ENCODE measurements at regions not wholly inside any gene's neighbourhood (a gene's known extent, or its start where the extent isn't known, plus 50 kb on each side); places are given as distances from the start of the nearest gene placed in this dataset.
"Not testable (repeated sequence)": the region's sequence is repeated elsewhere in the genome, so short reads cannot be mapped to it uniquely, and the experiment has no call there.

GRCh38 chr3:72515941-72516340 lies 332.3 kb downstream of the SHQ1 start:
- POLR2A ChIA-PET: interaction anchor here (0.6 kb wide), 1 partner anchor 16 kb away, joined by 3 read pairs; no protein-coding TSS in a partner anchor
- no peak for TF ChIP-seq CTCF (IDR thresholded peaks at IDR 0.05; ENCODE audit: unreplicated experiment)
- intact Hi-C loops (cut with micrococcal nuclease): no loop called here
- H3K27ac Mint-ChIP-seq (ENCODE audit: low read depth, unreplicated experiment): no peak overlapping the region
- DNase-seq (ENCODE audit: unreplicated experiment): peak; percentile 13
- H3K4me3 Mint-ChIP-seq (ENCODE audit: unreplicated experiment): no peak overlapping the region
- no TSS peak for BruUV-seq (replicated peaks)
- peaks cover 15% of the 10 kb centered on the region for H3K4me1 Mint-ChIP-seq (ENCODE audit: insufficient read depth, unreplicated experiment)
- CTCF ChIA-PET: interaction anchor here (0.7 kb wide), 1 partner anchor 637 kb away, joined by 4 read pairs; no protein-coding TSS in a partner anchor
- H3K9me3 Mint-ChIP-seq (ENCODE audit: unreplicated experiment): peaks cover 7% of the 10 kb centered on the region
- H3K36me3 Mint-ChIP-seq (ENCODE audit: insufficient read depth, unreplicated experiment): no peaks in the 10 kb centered on the region
- no peaks in the 10 kb centered on the region for H3K27me3 Mint-ChIP-seq (ENCODE audit: insufficient read depth, unreplicated experiment)

- no peak for DNase-seq (ENCODE audit: unreplicated experiment)
- ChIA-PET POLR2A (interaction anchor here (0.6 kb wide), 1 partner anchor 17 kb away, joined by 3 read pairs; no protein-coding TSS in a partner anchor), CTCF (interaction anchor here (0.6 kb wide), 1 partner anchor 1565 kb away, joined by 3 read pairs; no protein-coding TSS in a partner anchor)
- Mint-ChIP-seq H3K4me1 (ENCODE audit: insufficient read depth, unreplicated experiment) (peaks cover 9% of the 10 kb centered on the region), H3K27ac (ENCODE audit: low read depth, unreplicated experiment) (no peak overlapping the region), H3K9me3 (ENCODE audit: unreplicated experiment) (peaks cover 7% of the 10 kb centered on the region), H3K4me3 (ENCODE audit: unreplicated experiment) (no peak overlapping the region), H3K27me3 (ENCODE audit: insufficient read depth, unreplicated experiment) (no peaks in the 10 kb centered on the region), H3K36me3 (ENCODE audit: insufficient read depth, unreplicated experiment) (no peaks in the 10 kb centered on the region)
- intact Hi-C loops (cut with micrococcal nuclease): no loop called here
- no peak for TF ChIP-seq CTCF (IDR thresholded peaks at IDR 0.05; ENCODE audit: unreplicated experiment)
- BruUV-seq (replicated peaks): no TSS peak
Observed at GRCh38 chr3:72515281-72515680, 333.0 kb downstream of the SHQ1 start.

DNA sequence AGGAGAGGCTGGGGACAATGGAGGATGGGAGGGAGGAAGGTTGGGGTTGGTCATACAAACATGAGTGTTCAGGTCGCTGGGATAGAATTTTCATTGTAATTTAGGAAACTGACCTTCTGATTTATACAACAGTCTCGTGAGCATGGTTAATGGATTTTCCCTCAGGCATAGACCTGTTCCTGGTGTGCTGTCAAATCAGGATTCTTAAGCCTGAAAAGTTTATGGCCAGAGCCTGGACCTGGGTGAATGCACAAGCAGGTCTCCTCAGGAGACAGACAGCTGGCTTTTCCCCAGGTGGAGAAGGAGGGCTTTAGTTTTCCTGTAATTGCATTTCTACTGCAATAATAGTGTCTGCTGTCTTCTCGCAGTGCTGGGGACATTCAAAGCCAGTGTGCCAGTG lies 338.0 kb downstream of the SHQ1 start:
- no peak for DNase-seq (ENCODE audit: unreplicated experiment)
- no peak for TF ChIP-seq CTCF (IDR thresholded peaks at IDR 0.05; ENCODE audit: unreplicated experiment)
- Mint-ChIP-seq H3K9me3 (ENCODE audit: unreplicated experiment) (peaks cover 7% of the 10 kb centered on the region), H3K27ac (ENCODE audit: low read depth, unreplicated experiment) (no peak overlapping the region), H3K27me3 (ENCODE audit: insufficient read depth, unreplicated experiment) (no peaks in the 10 kb centered on the region), H3K36me3 (ENCODE audit: insufficient read depth, unreplicated experiment) (no peaks in the 10 kb centered on the region), H3K4me3 (ENCODE audit: unreplicated experiment) (no peak overlapping the region), H3K4me1 (ENCODE audit: insufficient read depth, unreplicated experiment) (peaks cover 6% of the 10 kb centered on the region)
- BruUV-seq (replicated peaks): no TSS peak
- ChIA-PET POLR2A (no interaction called here), CTCF (interaction anchor here (1.2 kb wide), 1 partner anchor 11 kb away, joined by 3 read pairs; no protein-coding TSS in a partner anchor)
- intact Hi-C loops (cut with micrococcal nuclease): no loop called here

DNA sequence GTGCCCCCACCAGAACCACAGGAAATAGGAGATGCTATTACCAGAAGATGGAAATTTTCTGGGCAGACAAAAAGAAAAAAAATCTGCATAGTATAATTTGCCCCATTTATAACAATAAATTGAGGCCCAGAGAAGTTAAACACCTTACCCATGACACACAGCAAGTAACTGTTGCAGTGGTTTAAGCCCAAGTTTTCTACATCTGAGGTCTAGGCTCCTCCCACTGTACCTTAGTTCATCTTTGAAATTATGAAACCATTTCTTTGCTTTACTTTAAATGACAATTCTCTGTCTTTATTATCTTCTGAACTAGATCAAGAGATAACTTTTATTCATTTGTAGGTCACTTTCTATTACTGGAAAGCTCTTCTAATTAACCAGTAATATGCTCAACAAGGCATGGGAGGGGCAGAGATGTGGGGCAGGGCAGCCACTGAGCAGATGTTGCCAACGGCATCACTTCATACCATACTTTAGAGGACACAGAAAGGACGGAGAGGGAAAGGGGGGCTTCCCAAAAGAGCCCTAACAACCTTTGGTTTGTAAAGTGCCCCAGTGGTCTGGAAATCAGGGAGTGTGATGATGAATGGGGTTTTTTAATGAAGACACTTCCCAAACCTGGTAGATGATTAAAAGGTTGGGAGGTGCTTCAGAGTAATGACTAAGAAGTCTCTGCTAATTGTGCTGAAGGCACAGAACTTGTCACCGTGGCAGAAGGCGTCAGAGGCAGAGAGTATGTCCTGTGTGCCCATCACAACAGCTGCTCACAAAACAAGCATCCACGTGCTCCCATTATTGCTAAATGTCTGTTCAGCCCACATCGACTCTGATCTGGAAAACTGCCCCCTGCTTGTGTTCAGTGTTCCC lies 342.5 kb downstream of the SHQ1 start:
- Mint-ChIP-seq H3K36me3 (ENCODE audit: insufficient read depth, unreplicated experiment) (no peaks in the 10 kb centered on the region), H3K27me3 (ENCODE audit: insufficient read depth, unreplicated experiment) (no peaks in the 10 kb centered on the region), H3K4me1 (ENCODE audit: insufficient read depth, unreplicated experiment) (peaks cover 6% of the 10 kb centered on the region), H3K4me3 (ENCODE audit: unreplicated experiment) (no peak overlapping the region), H3K9me3 (ENCODE audit: unreplicated experiment) (no peaks in the 10 kb centered on the region), H3K27ac (ENCODE audit: low read depth, unreplicated experiment) (no peak overlapping the region)
- no peak for DNase-seq (ENCODE audit: unreplicated experiment)
- intact Hi-C loops (cut with micrococcal nuclease): no loop called here
- POLR2A ChIA-PET: no interaction called here
- CTCF ChIA-PET: interaction anchor here (1.1 kb wide), 1 partner anchor 313 kb away, joined by 3 read pairs; no protein-coding TSS in a partner anchor
- no TSS peak for BruUV-seq (replicated peaks)
- no peak for TF ChIP-seq CTCF (IDR thresholded peaks at IDR 0.05; ENCODE audit: unreplicated experiment)

DNA sequence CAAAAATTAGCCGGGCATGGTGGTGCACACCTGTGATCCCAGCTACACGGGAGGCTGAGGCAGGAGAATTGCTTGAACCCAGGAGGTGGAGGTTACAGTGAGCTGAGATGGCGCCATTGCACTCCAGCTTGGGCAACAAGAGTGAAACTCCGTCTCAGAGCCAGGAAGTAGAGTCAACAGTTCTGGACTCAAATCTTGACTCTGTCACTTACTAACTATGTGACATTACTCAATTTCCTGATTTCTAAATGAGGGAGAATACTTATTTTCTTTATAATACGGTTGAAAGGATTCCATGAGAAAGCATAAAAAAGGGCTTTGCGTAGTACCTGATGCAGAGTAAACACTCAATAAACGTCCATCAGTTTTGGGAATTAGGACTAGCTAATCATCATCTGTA lies 350.7 kb downstream of the SHQ1 start:
- H3K9me3 Mint-ChIP-seq (ENCODE audit: unreplicated experiment); H3K27me3 Mint-ChIP-seq (ENCODE audit: insufficient read depth, unreplicated experiment); H3K4me3 Mint-ChIP-seq (ENCODE audit: unreplicated experiment); POLR2A ChIA-PET; H3K27ac Mint-ChIP-seq (ENCODE audit: low read depth, unreplicated experiment); DNase-seq (ENCODE audit: unreplicated experiment); BruUV-seq (replicated peaks); H3K4me1 Mint-ChIP-seq (ENCODE audit: insufficient read depth, unreplicated experiment); intact Hi-C loops (cut with micrococcal nuclease); H3K36me3 Mint-ChIP-seq (ENCODE audit: insufficient read depth, unreplicated experiment): not testable (repeated sequence)
- CTCF ChIA-PET: interaction anchor here (0.6 to 1.0 kb wide), 2 partner anchors 572 to 700 kb away, joined by 3 to 4 read pairs; no protein-coding TSS in a partner anchor

All from MCF 10A (cell line).